SJSA1 (cell line): ENCODE measurements at regions not wholly inside any gene's neighbourhood (a gene's known extent, or its start where the extent isn't known, plus 50 kb on each side); places are given as distances from the start of the nearest gene placed in this dataset.
"Not testable (repeated sequence)": the region's sequence is repeated elsewhere in the genome, so short reads cannot be mapped to it uniquely, and the experiment has no call there.

Experiments used
- DNase-seq, 2 experiments: peaks; one replicate each; pipeline ENCODE4 v3.0.0-alpha.2; 2015 to 2020; ENCODE audit warnings: low spot score in 2 of 2, low read depth in 1 of 2
- H3K27ac ChIP-seq: fragments of 250-450 bp; sonication (Bioruptor Pico); 2 replicates; pipeline ENCODE4 v1.5.1; 2020; ENCODE audit warnings: mild to moderate bottlenecking, moderate library complexity
- H3K27me3 ChIP-seq: fragments of 250-450 bp; sonication (Bioruptor Pico); replicated peaks from 2 replicates; pipeline ENCODE4 v1.5.1; 2020; ENCODE audit warnings: mild to moderate bottlenecking, moderate library complexity
- H3K36me3 ChIP-seq: fragments of 250-450 bp; sonication (Bioruptor Pico); 2 replicates; pipeline ENCODE4 v1.5.1; 2020; ENCODE audit warnings: mild to moderate bottlenecking
- H3K4me1 ChIP-seq: fragments of 250-450 bp; sonication (Bioruptor Pico); replicated peaks from 2 replicates; pipeline ENCODE4 v1.6.1; 2021; ENCODE audit warnings: mild to moderate bottlenecking
- H3K4me3 ChIP-seq: fragments of 250-450 bp; sonication (Bioruptor Pico); 2 replicates; pipeline ENCODE4 v1.5.1; 2020; ENCODE audit warnings: mild to moderate bottlenecking
- H3K9me3 ChIP-seq: fragments of 250-450 bp; sonication (Bioruptor Pico); replicated peaks from 2 replicates; pipeline ENCODE4 v1.5.1; 2020; ENCODE audit warnings: mild to moderate bottlenecking

GRCh38 chr14:49310298-49310697, 275.9 kb downstream of the RPS29 start:
- H3K4me3 ChIP-seq = no peak overlapping the region
- DNase-seq = no peak
- H3K4me1 ChIP-seq = no peaks in the 10 kb centered on the region
- no peak overlapping the region for H3K27ac ChIP-seq
- H3K9me3 ChIP-seq = no peaks in the 10 kb centered on the region
- H3K27me3 ChIP-seq = no peaks in the 10 kb centered on the region
- H3K36me3 ChIP-seq = no peaks in the 10 kb centered on the region

GRCh38 chr14:49306152-49306751, 279.9 kb downstream of the RPS29 start:
- peak in 1 of 2 experiments; percentile 4 for DNase-seq
- Histone ChIP-seq H3K9me3 (no peaks in the 10 kb centered on the region), H3K4me1 (no peaks in the 10 kb centered on the region), H3K27me3 (no peaks in the 10 kb centered on the region), H3K36me3 (no peaks in the 10 kb centered on the region), H3K27ac (no peak overlapping the region), H3K4me3 (no peak overlapping the region)

- H3K4me1 ChIP-seq = no peaks in the 10 kb centered on the region
- H3K9me3 ChIP-seq = no peaks in the 10 kb centered on the region
- H3K27me3 ChIP-seq = no peaks in the 10 kb centered on the region
- H3K27ac ChIP-seq = no peak overlapping the region
- no peak overlapping the region for H3K4me3 ChIP-seq
- no peak for DNase-seq
- H3K36me3 ChIP-seq = no peaks in the 10 kb centered on the region
Measured at GRCh38 chr14:49303946-49304516, 282.1 kb downstream of the RPS29 start.

GRCh38 chr14:49297102-49297501, 289.1 kb downstream of the RPS29 start:
- no peaks in the 10 kb centered on the region for H3K4me1 ChIP-seq
- H3K27me3 ChIP-seq = no peaks in the 10 kb centered on the region
- H3K9me3 ChIP-seq = no peaks in the 10 kb centered on the region
- DNase-seq = no peak
- H3K36me3 ChIP-seq = no peaks in the 10 kb centered on the region
- no peak overlapping the region for H3K4me3 ChIP-seq
- H3K27ac ChIP-seq = no peak overlapping the region

GRCh38 chr14:49294621-49295148, 291.5 kb downstream of the RPS29 start:
- Histone ChIP-seq H3K27ac (no peak overlapping the region), H3K36me3 (no peaks in the 10 kb centered on the region), H3K4me1 (no peaks in the 10 kb centered on the region), H3K4me3 (no peak overlapping the region), H3K9me3 (no peaks in the 10 kb centered on the region), H3K27me3 (no peaks in the 10 kb centered on the region)
- no peak for DNase-seq

- Histone ChIP-seq H3K4me1 (no peaks in the 10 kb centered on the region), H3K4me3 (no peak overlapping the region), H3K9me3 (no peaks in the 10 kb centered on the region), H3K27me3 (no peaks in the 10 kb centered on the region), H3K36me3 (no peaks in the 10 kb centered on the region), H3K27ac (no peak overlapping the region)
- DNase-seq = no peak
Measured at GRCh38 chr14:49287004-49287403, 299.2 kb downstream of the RPS29 start.

- no peaks in the 10 kb centered on the region for H3K9me3 ChIP-seq
- no peaks in the 10 kb centered on the region for H3K36me3 ChIP-seq
- H3K4me3 ChIP-seq = no peak overlapping the region
- no peaks in the 10 kb centered on the region for H3K27me3 ChIP-seq
- no peak for DNase-seq
- no peak overlapping the region for H3K27ac ChIP-seq
- no peaks in the 10 kb centered on the region for H3K4me1 ChIP-seq
Measured at GRCh38 chr14:49286257-49286983, 299.8 kb downstream of the RPS29 start.

- no peaks in the 10 kb centered on the region for H3K36me3 ChIP-seq
- H3K4me1 ChIP-seq = no peaks in the 10 kb centered on the region
- H3K4me3 ChIP-seq = no peak overlapping the region
- no peak for DNase-seq
- no peak overlapping the region for H3K27ac ChIP-seq
- no peaks in the 10 kb centered on the region for H3K27me3 ChIP-seq
- no peaks in the 10 kb centered on the region for H3K9me3 ChIP-seq
Measured at GRCh38 chr14:49280566-49280965, 305.6 kb downstream of the RPS29 start.

- no peaks in the 10 kb centered on the region for H3K27me3 ChIP-seq
- H3K27ac ChIP-seq = no peak overlapping the region
- peaks cover 11% of the 10 kb centered on the region; the same call in 1 of the 2 replicates for H3K4me1 ChIP-seq
- no peaks in the 10 kb centered on the region for H3K9me3 ChIP-seq
- no peaks in the 10 kb centered on the region for H3K36me3 ChIP-seq
- H3K4me3 ChIP-seq = no peak overlapping the region
- DNase-seq = no peak
Measured at GRCh38 chr14:49250517-49250916, 335.7 kb downstream of the RPS29 start.

GRCh38 chr14:49250109-49250508, 336.1 kb downstream of the RPS29 start:
- Histone ChIP-seq H3K36me3 (no peaks in the 10 kb centered on the region), H3K9me3 (no peaks in the 10 kb centered on the region), H3K4me3 (no peak overlapping the region), H3K27ac (no peak overlapping the region), H3K27me3 (no peaks in the 10 kb centered on the region), H3K4me1 (peaks cover 11% of the 10 kb centered on the region; the same call in 1 of the 2 replicates)
- DNase-seq = peak in 1 of 2 experiments; percentile 22

- no peaks in the 10 kb centered on the region for H3K27me3 ChIP-seq
- no peak overlapping the region for H3K4me3 ChIP-seq
- H3K27ac ChIP-seq = no peak overlapping the region
- H3K9me3 ChIP-seq = no peaks in the 10 kb centered on the region
- no peaks in the 10 kb centered on the region for H3K36me3 ChIP-seq
- no peak for DNase-seq
- H3K4me1 ChIP-seq = peaks cover 11% of the 10 kb centered on the region; the same call in 1 of the 2 replicates
Measured at GRCh38 chr14:49249022-49249421, 337.2 kb downstream of the RPS29 start.

GRCh38 chr14:49243777-49244176, 342.4 kb downstream of the RPS29 start:
- not testable (repeated sequence) for H3K36me3 ChIP-seq, DNase-seq, H3K4me1 ChIP-seq, H3K4me3 ChIP-seq, H3K9me3 ChIP-seq, H3K27ac ChIP-seq, H3K27me3 ChIP-seq

- H3K4me1 ChIP-seq = no peaks in the 10 kb centered on the region
- H3K27me3 ChIP-seq = no peaks in the 10 kb centered on the region
- H3K9me3 ChIP-seq = no peaks in the 10 kb centered on the region
- no peak overlapping the region for H3K4me3 ChIP-seq
- DNase-seq = no peak
- H3K27ac ChIP-seq = no peak overlapping the region
- H3K36me3 ChIP-seq = no peaks in the 10 kb centered on the region
Measured at GRCh38 chr14:49240383-49240782, 345.8 kb downstream of the RPS29 start.

GRCh38 chr14:49228552-49228951, 357.6 kb downstream of the RPS29 start:
- H3K9me3 ChIP-seq = no peaks in the 10 kb centered on the region

More at GRCh38 chr14:49228552-49228951, 357.6 kb downstream of the RPS29 start:
- Histone ChIP-seq H3K4me1 (no peaks in the 10 kb centered on the region), H3K4me3 (no peak overlapping the region), H3K36me3 (no peaks in the 10 kb centered on the region), H3K27ac (no peak overlapping the region), H3K27me3 (0 out of 2 replicates have a peak, but pooled peaks cover 2% of the 10 kb centered on the region)
- DNase-seq = no peak
